IPS DF 4.7 (cell line): ENCODE measurements at regions not wholly inside any gene's neighbourhood (a gene's known extent, or its start where the extent isn't known, plus 50 kb on each side); places are given as distances from the start of the nearest gene placed in this dataset.
"Not testable (repeated sequence)": the region's sequence is repeated elsewhere in the genome, so short reads cannot be mapped to it uniquely, and the experiment has no call there.

Experiments used
- DNase-seq: peaks from one replicate; pipeline ENCODE4 v3.0.0-alpha.2; 2013; ENCODE audit warnings: low spot score; ENCODE audit errors: extremely low read depth

DNA sequence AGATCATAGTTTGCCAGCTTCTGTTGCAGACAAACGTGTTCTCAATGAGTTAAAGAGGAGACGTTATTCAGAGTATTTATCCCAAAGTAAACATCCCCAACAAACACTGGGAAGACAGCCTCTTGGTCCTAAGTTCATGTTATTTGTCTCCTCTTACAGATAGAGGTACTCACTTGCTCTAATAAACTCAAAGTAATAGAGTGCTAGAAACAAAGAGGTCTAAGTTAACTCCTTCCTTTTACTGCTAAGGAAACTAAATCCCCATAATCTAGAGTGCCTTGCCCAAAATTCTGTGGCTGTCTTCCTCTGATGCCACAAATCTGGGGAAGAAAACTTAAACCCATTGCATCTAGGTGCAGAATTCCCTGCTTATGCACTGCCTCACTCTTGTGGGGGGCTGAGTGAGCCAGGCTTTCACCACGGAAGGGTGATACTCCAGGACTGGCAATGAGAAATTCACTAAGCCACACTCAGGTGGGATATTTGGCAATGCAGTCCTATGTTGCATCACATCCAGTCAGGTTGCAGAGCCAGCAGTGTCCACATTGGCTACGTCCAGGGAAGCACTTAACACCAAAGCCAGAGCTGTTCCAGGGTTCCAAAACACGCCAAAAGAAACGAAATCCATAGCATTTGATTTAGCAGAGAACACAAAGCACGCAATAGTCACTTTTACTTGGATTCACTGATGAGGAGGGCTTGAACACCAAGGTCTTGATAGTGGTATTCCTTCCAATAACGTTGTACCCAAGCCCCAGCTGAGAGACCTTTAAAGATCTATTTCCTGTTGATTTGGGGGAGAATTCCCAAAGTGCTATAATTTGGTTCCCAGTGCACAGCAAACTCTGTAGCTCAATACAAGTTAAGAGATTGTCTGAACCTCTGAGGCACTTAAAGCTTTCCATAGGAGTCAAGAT is 81.0 kb upstream of the FOXQ1 start:
- DNase-seq: no peak

DNA sequence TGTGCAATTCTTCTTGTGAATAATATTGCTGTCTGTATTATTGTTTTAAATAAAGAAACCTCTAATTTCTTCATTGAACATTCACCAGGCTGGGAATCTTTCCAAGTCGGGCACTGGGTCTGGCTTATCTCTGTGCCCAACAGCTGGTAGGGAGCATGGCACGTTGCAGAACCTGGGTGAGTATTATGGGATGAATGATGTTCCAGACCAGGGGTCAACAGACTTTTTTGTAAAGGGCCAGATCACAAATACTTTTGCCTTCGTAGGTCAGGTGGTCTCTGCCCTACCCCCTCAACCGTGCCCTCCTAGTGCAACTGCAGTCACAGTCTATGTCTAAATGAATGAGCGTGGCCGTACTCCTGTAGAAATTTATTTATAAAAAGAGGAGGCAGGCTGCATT is 81.6 kb upstream of the FOXQ1 start:
- no peak for DNase-seq

DNA sequence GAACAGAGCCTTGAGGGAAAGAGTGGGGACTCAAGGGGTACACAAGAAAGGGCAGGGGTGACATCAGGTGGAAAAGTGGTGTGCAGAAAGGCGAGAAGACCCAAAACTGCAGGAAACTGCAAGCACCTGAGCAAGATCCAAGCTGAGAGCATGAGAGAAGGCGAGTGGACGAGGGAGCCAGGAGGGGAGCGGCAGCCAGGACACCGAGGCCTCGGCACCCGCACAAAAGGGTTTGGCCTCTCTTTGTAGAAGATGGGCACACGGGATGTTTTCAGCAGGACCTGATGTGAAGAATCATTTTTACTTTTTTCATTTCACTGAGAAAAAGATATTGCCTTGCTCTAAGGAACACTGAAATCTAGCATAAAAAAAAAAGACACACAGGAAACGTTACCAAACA is 82.1 kb upstream of the FOXQ1 start:
- no peak for DNase-seq

DNA sequence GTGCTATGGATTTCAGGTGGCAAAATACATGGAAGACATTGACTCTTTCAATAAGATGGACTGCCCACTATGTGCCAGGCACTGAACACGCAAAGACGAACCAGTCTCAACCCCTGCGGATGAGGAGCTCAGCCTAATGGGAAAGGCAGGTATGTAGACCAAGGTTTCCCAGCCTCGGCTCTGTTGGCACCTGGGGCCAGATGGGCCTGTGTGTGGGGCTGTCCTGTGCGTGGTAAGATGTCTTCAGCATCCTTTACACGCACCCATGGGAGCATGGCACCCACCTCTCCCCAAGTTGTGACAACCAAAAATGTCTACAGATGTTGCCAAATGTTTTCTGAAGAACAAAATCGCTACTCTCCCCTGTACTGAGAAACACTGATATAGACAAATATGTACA is 82.6 kb upstream of the FOXQ1 start:
- DNase-seq: no peak

DNA sequence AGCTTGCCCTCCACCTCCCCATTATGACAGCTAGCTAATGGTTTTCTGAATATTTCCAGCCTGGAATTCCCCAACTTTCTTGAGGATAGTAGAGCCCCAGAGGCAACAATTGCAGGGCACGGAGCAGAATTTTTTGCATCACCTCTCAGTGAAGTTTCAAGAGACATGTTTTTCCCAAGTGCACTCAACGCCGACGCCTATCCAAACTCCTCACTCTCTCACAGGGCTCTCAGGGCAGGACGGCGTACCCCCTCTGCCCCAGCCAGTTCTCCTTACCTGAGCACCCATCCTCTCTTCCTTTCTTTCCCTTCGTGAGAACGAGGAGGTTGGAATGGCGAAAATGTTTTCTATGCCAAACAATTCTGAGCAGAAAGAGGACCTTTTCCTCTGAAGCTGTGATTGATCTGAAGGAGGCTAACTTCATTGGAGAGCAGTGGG is 83.1 kb upstream of the FOXQ1 start:
- no peak for DNase-seq

DNA sequence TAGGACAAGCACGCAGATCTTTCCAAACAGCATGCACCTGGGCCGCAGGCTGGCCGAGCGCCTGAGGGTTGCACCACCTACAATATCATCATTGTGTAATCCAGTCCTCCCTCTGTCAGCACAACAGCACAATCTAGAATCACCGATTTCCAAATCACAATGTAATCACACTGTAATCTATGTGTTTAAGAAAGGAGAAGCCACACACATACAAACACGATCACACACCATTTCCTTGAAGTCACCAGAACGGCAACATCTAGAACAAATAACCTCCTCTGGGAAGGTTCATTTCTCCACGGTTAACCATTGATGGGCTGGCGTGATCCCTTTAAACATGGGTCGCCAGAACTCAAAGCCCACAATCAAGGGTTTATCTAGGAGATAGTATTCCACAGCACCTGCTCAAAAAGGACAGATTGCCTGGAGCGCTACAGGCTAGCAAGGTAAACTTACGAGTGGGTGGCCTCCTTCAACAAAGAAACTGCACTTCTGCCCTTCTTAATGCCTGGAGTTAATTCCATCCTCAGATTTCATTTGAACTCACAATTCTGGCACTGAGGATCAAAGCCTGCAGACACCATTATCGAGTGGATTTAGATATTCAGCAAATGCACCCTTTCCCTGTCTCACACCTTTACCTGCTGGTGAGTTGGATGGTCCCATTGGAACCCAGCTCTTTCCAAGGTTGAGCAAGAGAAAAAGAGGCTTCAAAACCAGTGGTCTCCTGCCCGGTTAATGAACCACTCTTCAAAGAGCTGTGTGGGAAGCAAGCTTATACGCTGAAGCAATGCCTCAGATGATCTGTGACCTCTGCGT is 83.8 kb upstream of the FOXQ1 start:
- no peak for DNase-seq

DNA sequence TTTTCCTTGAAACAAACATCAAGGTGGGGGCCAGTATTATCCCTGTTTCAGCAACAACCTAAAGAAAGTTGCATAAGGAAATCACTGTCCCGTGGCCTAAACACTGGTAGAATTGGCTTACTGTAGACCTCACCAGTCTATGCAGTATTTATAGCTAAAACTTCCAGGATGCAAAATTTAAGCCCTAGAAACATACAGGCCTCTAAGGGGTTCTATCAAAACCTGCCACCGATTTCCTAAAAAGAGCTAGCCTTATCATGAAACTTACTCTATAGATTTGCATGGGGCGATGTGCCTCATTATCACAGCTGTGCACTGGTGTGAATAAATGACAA is 84.3 kb upstream of the FOXQ1 start:
- no peak for DNase-seq

DNA sequence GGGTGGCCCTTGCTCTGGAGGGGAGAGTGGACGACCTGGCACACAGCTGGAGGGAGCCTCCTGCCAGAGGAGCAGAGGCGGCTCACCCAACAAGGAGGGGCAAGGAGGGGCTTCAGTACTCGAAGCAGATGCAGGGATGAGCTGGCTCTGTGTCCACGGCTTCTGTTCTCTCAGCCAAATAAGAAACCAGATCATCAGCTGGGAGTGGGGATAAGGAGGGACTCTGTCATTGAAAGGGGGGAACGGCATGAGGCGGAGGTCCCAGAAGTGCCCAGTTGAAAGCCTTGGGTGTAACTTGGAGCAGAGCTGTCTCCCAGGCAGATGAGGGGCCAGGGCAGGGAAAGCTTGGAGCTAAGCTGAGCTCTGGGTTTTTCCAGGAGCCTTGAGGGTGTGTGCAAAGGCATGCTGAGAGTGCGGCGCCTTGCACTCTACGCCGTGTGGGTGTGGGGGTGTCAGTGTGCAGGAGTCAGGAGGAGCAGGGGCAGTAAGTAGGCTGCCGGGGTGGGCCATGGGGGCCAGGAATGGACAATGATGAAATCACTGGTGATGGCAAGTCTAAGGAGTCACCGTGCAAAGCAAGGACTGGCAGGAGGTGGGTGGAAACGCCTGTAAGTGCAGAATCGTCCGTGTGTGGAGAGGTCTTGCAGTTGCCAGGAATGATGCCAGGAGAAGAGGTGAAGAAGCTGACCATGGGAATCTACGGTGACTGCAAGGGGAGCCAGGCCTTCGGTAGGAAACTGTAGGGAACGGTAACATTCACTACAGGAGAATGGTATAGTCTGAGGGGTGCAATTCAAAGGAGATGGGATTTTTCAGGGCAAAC is 85.4 kb upstream of the FOXQ1 start:
- no peak for DNase-seq

DNA sequence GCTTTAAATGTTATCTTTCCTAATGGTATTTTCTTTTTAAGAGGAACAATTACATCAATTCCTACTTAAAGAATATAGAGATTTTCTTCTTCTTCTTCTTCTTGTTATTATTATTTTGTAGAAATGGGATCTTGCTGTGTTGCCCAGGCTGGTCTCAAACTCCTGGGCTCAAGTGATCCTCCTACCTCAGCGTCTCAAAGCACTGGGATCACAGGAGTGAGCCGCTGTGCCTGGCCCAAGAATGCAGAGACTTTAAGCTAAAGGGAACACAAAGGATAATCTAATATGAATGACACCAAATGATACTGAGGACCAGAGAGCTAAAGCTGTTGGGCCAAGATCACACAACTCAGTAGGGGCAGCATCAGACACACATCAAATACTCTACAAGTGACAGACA is 87.4 kb upstream of the FOXQ1 start:
- no peak for DNase-seq

DNA sequence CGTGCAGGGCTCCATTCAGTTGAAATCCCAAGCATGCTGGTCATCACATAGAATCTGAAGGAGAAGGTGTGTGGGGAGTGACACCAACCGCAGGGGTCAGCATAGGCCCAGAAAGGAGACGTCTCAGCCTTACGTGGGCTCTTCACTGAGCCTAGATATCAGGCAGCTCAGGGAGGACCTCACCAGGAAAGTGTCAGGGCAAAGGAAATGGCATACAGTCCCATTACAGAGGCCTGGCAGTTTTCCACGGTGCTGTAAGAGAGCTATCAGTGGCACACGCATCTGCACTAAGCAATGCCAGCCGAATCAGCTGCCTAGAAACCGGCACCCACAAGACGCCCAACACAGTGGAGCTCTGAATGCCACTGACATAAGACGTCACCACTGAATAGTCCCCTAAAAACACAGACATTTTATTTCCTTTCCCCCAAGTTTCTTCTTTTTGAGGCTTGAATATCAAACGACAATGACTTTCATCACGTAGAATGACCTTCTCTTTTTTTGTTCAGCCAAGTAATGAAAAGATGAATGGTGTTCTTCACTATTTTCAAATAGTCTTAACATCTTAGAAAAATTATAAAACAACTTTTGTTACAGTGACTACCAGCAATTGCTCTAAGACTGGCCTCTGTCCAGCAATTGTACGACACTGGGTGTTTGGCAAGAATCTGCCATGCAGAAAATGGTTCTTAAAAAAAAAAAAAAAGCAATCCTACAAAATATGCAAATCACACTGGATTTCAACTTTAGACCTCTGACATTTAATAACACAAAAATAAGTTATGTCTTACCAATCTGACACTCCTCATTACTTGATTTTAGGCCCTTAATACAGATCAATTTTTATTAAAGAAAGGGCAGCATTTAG is 88.9 kb upstream of the FOXQ1 start:
- DNase-seq: no peak

DNA sequence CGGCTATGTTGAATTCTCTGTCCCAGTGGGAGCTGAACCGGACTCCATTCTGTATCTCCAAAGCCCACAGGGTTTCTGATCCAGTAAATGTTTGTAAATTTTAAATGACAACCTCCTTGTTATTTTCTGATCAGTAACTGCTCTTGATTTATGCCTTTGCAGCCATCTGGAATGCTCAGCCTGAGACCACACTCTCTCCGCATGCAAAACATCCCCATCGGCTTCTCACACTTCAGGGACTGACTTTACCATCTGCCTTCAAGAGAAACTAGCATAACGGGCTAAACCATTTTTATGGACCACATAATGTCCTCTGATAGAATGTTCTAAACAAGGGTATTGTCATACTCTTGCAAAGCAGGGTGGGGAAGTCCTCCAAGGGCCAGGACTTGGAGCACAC is 94.5 kb upstream of the FOXQ1 start:
- DNase-seq: no peak

DNA sequence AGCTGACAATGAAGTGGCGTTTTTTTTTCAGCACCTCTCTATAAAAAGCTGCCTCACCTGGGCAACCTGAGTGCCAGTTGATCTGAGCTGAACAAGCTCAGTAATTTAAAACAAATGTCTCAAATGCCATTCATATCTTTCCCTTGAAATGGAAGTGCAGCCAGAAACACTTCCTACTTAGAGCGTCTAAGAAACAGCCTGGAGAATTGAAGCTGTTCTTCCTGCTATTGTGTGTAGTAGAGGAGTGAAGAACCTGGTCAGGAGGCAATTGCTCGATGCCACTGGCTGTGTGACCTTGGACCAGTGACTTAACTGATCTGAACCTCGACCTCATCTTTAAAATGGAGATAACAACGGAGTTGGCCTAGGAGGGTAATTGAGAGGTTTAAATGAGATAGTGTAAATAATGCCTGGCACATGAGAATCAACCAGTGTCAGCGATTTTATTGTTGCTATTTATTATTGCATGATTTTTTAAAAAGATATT is 95.4 kb upstream of the FOXQ1 start:
- DNase-seq: no peak

DNA sequence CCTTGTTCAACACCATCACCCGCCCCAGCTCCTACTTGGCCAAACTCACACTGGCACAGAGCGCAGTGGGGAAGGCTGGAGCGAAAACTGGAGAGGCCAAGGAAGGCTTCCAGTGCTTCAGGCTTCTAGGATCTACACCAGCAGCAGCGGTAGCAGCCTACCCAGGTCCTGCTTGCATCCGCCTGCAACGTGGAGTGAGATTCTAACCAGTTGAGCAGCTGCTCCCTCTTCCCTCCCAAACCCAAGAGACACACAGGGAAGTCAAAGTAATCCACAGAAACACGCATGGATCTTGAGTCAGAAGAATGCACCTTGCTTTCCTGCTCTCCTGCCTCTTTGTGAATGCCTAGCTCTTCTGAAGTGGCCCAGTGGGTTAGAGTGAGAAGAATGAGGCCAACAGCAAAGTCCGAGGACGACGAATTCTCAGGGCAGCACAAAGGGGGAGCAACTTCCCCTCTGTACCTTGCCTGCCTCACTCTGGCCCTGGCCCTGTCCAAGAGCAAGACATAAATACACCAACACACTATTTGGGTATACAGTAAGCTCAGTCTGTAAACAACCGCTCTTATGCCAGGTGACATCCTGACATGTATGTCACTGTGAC is 95.9 kb upstream of the FOXQ1 start:
- DNase-seq: no peak

DNA sequence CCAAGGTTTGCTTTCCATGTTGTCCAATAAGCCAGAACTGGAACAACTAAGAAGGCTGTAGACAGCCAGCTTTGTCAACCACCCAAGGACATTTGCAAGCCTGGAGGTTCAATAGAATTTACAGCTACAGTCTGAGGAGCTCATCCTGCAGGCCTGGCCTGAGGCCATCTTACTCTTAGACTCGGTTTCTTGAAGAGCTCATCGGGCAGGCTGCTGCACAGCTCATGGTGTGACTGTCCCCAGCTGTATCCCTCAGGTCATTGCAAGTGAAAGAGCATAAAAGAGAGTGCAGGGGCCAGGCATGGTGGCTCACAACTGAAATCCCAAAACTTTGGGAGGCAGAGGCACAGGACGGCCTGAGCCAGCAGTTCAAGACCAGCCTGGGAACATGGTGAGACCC is 96.9 kb upstream of the FOXQ1 start:
- no peak for DNase-seq

DNA sequence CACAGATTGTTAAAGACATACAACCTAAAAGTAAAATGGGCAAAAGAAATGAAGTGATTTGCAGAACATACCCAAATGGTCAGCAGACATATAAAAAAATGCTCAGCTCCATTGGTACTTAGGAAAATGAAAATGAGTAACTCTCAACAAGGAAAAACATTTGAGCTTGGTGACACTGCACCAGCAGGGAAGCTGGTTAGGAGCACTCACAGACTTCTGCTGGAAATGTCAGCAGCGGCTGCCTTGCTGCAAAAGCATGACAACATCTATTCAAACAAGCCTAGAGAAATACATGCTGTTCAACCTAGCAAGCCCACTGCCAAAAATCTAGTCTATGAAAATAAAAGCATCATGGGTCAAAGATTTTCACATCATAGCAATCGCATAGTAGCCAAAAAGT is 99.0 kb upstream of the FOXQ1 start:
- DNase-seq: no peak

DNA sequence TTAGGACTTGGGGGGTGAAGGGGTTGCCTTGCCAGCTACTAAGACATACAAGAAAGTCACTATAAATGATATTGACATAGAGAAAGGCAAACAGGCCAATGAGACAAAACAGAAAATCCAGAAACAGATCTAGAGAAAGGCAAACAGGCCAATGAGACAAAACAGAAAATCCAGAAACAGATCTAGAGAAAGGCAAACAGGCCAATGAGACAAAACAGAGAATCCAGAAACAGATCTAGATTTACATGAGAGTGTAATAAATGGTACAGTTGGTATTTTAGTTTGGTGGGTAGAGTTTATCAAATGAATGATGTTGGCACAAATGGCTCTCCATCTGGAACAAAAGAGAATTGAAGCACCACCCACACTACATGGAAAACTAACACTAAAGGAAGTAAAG is 99.8 kb upstream of the FOXQ1 start:
- not testable (repeated sequence) for DNase-seq

DNA sequence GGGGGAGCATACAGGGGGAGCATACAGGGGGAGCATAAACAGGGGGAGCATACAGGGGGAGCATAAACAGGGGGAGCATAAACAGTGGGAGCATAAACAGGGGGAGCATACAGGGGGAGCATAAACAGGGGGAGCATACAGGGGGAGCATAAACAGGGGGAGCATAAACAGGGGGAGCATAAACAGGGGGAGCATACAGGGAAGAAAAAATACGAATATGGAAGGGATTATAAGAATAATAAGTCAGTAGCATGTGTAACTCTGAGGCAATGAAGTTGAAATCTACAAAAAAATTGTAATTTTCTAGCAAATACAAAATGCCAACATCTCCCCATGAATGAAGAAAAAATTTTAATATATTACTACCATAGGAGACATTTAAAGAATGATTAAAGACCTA is 101.3 kb upstream of the FOXQ1 start:
- not testable (repeated sequence) for DNase-seq

DNA sequence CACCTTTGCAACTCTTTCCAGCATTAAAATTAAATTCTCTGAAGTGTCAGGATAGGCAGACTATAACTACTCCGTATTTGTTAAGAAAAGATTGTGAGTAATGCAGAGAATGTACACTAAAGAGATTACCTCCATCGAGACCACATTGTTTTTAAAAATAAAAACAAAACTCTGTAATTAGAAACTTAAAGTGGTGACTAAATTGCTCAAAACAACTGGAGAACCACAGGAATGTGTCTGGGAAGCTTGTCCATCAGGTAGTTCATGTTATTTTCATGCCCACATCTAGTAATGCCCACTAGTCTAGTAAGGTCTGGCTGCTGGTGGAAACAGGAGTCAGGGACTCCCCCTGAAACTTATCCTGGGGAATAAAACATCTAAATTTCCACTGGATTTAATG is 103.0 kb upstream of the FOXQ1 start:
- no peak for DNase-seq

DNA sequence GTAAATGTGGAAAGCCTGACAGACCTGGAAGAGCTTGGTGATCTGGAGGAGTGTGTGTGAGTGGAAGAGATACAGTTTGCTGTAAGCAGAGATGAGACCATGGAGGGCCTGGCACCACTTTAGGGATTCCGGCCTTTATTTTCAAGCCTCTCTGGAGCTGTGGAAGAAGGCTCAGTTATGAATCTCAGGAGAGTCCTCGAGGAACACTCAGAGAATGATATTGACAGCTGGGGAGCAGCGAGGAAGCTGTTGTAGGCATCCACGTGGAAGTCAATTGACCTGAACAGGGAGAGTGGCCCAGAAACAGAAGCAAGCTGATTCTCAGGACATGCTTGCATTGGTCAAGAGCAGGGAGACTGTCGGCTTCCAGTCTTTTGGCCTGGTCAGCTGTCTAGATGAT is 108.4 kb upstream of the FOXQ1 start:
- no peak for DNase-seq

DNA sequence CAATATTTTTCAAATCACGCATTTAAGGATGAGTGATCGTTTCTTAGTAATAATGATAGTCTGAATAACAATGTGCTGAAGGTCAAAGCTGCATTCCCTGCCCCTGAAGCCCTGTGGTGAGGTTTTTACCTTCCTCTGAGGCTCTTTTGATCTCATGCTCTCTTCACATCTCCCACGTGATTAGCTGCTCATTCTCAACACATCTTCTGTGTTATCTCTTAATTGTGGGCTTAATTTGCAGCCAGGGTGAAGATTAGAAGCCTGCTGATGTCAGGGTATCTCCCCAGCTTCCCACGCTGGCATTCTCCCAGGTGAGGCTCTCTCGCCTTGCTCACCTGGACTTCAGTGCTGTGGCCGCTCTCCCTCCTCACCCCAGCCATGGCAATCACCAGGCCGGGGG is 109.7 kb upstream of the FOXQ1 start:
- DNase-seq: no peak
